Skeletal muscle cell (primary cell): ENCODE measurements at regions not wholly inside any gene's neighbourhood (a gene's known extent, or its start where the extent isn't known, plus 50 kb on each side); places are given as distances from the start of the nearest gene placed in this dataset.
A peak's percentile ranks its signal among the peaks of the same experiment; 100 is the strongest.
"Not testable (repeated sequence)": the region's sequence is repeated elsewhere in the genome, so short reads cannot be mapped to it uniquely, and the experiment has no call there.

Experiments used
- DNase-seq: peaks from one replicate; pipeline ENCODE4 v3.0.0-alpha.2; 2010; ENCODE audit warnings: low read depth
- H3K4me3 ChIP-seq: 2 replicates; pipeline ENCODE4 v1.5.1; 2011; ENCODE audit warnings: low read depth, mild to moderate bottlenecking, control low read depth, low read length, moderate library complexity

GRCh38 chr2:160752475-160753330 lies 259.1 kb upstream of the RBMS1 start:
- no peak for DNase-seq
- H3K4me3 ChIP-seq, result no peak overlapping the region

- no peak for DNase-seq
- H3K4me3 ChIP-seq, result no peak overlapping the region
Observed at GRCh38 chr2:160753331-160753654, 259.7 kb upstream of the RBMS1 start.

- no peak overlapping the region for H3K4me3 ChIP-seq
- DNase-seq, result no peak
Observed at GRCh38 chr2:160753960-160754359, 260.4 kb upstream of the RBMS1 start.

GRCh38 chr2:160756481-160756880 lies 262.9 kb upstream of the RBMS1 start:
- no peak for DNase-seq
- no peak overlapping the region for H3K4me3 ChIP-seq

GRCh38 chr2:160762493-160763128 lies 269.0 kb upstream of the RBMS1 start:
- not testable (repeated sequence) for DNase-seq, H3K4me3 ChIP-seq

GRCh38 chr2:160783474-160783873 lies 289.9 kb upstream of the RBMS1 start:
- peak; percentile 84 for DNase-seq
- H3K4me3 ChIP-seq, result no peak overlapping the region

- no peak overlapping the region for H3K4me3 ChIP-seq
- no peak for DNase-seq
Observed at GRCh38 chr2:160784034-160784433, 290.4 kb upstream of the RBMS1 start.

GRCh38 chr2:160790738-160791137 lies 297.1 kb upstream of the RBMS1 start:
- no peak overlapping the region for H3K4me3 ChIP-seq
- no peak for DNase-seq

GRCh38 chr2:160791884-160792283 lies 298.3 kb upstream of the RBMS1 start:
- DNase-seq, result no peak
- no peak overlapping the region for H3K4me3 ChIP-seq

GRCh38 chr2:160792837-160793236 lies 299.2 kb upstream of the RBMS1 start:
- no peak overlapping the region for H3K4me3 ChIP-seq
- DNase-seq, result no peak

GRCh38 chr2:160794926-160795325 lies 301.3 kb upstream of the RBMS1 start:
- H3K4me3 ChIP-seq, result no peak overlapping the region
- no peak for DNase-seq

- H3K4me3 ChIP-seq, result no peak overlapping the region
- no peak for DNase-seq
Observed at GRCh38 chr2:160803881-160804280, 310.3 kb upstream of the RBMS1 start.

GRCh38 chr2:160810406-160810805 lies 316.8 kb upstream of the RBMS1 start:
- DNase-seq, result no peak
- no peak overlapping the region for H3K4me3 ChIP-seq

- DNase-seq, result no peak
- no peak overlapping the region for H3K4me3 ChIP-seq
Observed at GRCh38 chr2:160812830-160813505, 319.4 kb upstream of the RBMS1 start.

- no peak for DNase-seq
- H3K4me3 ChIP-seq, result no peak overlapping the region
Observed at GRCh38 chr2:160813506-160813858, 319.9 kb upstream of the RBMS1 start.

- H3K4me3 ChIP-seq, result no peak overlapping the region
- DNase-seq, result peak; percentile 2
Observed at GRCh38 chr2:160816916-160817499, 323.4 kb upstream of the RBMS1 start.

GRCh38 chr2:160820691-160821090 lies 327.1 kb upstream of the RBMS1 start:
- no peak overlapping the region for H3K4me3 ChIP-seq
- no peak for DNase-seq

GRCh38 chr2:160822006-160822405 lies 328.4 kb upstream of the RBMS1 start:
- no peak for DNase-seq
- no peak overlapping the region for H3K4me3 ChIP-seq

GRCh38 chr2:160825433-160825832 lies 331.8 kb upstream of the RBMS1 start:
- H3K4me3 ChIP-seq, result no peak overlapping the region
- DNase-seq, result no peak

GRCh38 chr2:160826496-160826895 lies 332.9 kb upstream of the RBMS1 start:
- no peak for DNase-seq
- H3K4me3 ChIP-seq, result no peak overlapping the region
